Retinal pigment epithelial cell (primary cell): ENCODE measurements at regions not wholly inside any gene's neighbourhood (a gene's known extent, or its start where the extent isn't known, plus 50 kb on each side); places are given as distances from the start of the nearest gene placed in this dataset.

Source experiments
- DNase-seq: peaks from one replicate; pipeline ENCODE4 v3.0.0-alpha.2; 2010; ENCODE audit warnings: low read depth
- H3K4me3 ChIP-seq: 2 replicates; pipeline ENCODE4 v1.5.1; 2011; ENCODE audit warnings: mild to moderate bottlenecking, low read length, control low read depth, moderate library complexity
- TF ChIP-seq, protein P1 (sequence below): conservative IDR thresholded peaks from 2 replicates; pipeline ENCODE4 v1.5.1; 2011; ENCODE audit warnings: low read depth, low read length, control low read depth, inconsistent platforms

DNA sequence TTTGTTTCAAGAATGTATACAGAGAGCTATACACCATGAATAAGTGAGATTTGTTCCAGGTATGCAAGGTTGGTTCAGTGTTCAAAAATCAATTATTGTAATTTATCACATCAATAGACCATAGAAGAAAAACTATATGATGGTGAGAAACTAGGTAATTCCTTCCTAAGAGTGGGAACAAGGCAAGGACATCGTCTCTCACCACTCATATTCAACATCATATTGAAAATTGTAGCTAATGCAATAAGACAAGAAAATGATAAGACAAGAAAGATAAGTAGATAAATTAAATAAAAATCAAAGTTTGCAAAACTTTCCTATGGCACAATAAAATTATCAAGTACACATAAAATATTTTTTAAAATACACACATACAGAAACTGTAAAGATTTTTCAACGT is 385.3 kb upstream of the COBL start:
- DNase-seq = no peak
- H3K4me3 ChIP-seq = no peak overlapping the region
- TF ChIP-seq, protein P1, sequence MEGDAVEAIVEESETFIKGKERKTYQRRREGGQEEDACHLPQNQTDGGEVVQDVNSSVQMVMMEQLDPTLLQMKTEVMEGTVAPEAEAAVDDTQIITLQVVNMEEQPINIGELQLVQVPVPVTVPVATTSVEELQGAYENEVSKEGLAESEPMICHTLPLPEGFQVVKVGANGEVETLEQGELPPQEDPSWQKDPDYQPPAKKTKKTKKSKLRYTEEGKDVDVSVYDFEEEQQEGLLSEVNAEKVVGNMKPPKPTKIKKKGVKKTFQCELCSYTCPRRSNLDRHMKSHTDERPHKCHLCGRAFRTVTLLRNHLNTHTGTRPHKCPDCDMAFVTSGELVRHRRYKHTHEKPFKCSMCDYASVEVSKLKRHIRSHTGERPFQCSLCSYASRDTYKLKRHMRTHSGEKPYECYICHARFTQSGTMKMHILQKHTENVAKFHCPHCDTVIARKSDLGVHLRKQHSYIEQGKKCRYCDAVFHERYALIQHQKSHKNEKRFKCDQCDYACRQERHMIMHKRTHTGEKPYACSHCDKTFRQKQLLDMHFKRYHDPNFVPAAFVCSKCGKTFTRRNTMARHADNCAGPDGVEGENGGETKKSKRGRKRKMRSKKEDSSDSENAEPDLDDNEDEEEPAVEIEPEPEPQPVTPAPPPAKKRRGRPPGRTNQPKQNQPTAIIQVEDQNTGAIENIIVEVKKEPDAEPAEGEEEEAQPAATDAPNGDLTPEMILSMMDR = no peak

DNA sequence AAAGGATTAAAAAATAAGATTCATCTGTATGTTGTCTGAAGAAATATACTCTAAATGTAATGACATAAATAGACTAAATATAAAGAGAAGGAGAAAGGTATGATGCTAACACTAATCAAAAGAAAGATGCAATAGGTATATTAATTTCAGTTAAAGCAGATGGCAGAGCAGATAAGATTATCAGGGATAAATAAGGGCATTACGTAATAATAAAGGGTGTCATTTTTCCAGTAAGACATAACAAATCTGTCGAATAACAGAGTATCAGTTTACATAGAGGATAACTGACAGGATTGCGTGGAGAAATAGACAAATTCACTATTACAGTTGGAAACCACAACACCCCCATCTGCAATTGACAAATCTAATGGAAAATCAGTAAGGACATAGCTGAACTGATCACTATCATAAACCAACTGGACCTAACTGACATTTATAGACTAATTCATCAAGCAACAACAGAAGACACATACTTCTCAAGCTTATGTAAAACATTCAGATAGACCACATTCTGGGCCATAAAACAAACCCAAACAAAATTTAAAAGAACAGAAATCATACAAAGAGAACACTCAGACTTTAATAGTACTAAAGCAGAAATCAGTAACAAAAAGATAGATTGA is 384.1 kb upstream of the COBL start:
- DNase-seq = no peak
- no peak overlapping the region for H3K4me3 ChIP-seq
- TF ChIP-seq, protein P1 = no peak

DNA sequence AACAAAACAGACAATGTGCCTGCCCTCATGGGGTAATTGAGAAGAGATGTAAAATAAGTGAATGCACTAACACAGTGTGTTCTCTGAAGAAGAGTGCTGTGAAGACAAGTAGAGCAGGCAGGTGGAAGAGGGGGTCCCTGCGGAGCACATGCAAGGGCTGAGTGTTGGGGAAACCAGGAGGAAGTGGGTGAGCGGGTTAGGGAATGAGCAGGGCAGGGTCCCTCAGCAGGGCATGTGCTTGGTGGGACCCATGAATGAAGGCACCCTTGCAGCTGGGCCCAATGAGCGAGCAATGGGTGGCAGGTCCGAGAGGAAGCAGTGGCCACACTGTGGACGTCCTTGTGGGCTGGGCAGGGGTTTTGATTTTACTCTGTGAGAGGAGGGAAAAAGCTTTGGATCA is 376.6 kb upstream of the COBL start:
- DNase-seq = no peak
- TF ChIP-seq, protein P1 = no peak
- H3K4me3 ChIP-seq = no peak overlapping the region

DNA sequence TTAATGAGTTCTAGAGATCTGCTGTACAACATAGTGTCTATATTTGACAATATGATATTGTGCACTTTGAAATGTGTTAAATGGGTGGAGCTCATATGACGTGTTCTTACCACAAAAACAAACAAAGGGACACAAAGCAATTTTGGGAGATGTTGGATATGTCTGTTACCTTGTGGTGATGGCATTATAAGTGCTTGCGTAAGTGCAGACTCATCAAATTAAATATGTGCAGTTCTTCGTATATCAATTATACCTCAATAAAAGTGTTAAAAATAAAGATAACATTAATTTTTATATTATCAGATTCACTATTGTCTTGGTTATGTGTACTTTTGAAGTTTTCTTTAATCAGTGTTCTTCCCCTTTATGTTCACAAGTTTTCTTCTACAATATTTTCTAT is 372.9 kb upstream of the COBL start:
- TF ChIP-seq, protein P1 = no peak
- no peak for DNase-seq
- no peak overlapping the region for H3K4me3 ChIP-seq

DNA sequence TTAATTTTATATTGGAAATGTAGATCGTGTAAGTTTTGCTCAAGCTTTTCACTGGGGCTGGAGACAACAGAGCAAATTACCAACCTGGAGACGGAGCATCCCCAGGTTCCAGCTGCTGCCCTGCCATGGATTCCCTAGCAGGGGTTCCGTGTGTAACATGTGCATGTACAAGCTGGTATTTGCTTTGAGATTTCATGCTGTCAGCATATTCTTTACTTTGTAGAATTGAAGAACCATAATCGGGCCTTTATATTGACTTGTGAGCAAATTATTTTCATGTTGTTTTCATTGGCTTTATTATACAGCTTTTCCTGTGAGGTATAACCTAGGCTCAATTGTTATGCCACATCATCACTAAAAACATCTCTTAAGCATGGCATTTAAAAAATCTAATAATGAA is 369.2 kb upstream of the COBL start:
- TF ChIP-seq, protein P1 = no peak
- no peak overlapping the region for H3K4me3 ChIP-seq
- no peak for DNase-seq

DNA sequence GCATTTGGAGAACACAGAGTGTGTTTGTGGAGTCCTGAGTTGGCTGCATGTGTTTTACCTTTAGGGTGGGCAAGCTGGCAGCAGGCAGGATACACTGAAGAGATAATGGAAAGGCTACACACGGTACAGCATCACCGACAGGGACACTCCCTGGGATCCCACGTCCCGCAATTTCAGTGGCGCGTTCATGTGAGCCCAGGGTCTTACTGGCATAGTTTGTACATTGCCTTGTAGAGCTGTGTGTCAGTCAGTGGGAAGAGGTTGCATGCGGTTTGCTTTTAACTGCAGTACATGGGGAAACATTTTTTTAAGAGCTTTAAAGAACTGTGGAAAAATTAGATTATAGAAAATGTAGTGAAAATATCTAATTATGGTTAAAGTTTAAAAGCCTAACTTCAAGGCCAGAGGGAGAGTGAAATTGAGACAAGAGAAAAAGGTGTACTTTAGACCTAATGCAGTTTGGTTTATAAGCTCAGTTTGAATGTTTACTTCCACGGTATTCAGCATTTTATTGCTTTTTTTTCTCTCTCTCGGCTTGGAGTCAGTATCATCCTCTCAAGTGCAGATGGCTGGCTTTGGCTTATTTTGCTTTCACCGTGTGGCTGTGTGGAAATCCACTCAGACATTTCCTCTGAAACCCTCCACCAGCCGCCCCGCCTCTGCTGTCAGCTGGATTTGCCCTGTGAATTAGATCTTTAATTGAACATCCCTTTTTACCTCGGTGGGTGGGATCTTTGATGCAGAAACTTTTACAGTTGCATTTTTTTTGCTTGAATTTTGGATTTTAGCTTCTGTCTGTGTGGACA is 364.2 kb upstream of the COBL start:
- TF ChIP-seq, protein P1 = no peak
- no peak overlapping the region for H3K4me3 ChIP-seq
- no peak for DNase-seq

DNA sequence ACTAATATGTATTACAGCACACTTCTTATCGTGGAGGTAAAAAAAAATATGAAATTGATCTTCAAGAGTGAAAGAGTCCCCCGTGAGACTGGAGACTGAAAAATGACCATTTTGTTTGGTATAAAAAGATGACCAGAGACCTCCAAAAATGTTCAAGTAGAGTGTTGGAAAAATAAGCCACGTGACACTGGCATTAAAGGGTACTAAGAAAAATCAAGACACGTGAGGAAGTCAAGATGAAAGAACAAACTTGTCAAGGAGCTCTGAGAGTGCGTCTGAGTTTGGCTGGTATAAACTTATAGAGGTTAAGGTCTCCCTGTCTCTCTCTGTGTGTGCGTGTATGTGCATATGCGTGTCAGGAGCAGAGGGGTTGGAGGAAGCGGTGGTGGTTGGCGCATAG is 362.7 kb upstream of the COBL start:
- DNase-seq = no peak
- TF ChIP-seq, protein P1 = no peak

More for the DNA sequence above, 362.7 kb upstream of the COBL start:
- no peak overlapping the region for H3K4me3 ChIP-seq
